Hepatocyte (in vitro differentiated cells): ENCODE measurements at regions not wholly inside any gene's neighbourhood (a gene's known extent, or its start where the extent isn't known, plus 50 kb on each side); places are given as distances from the start of the nearest gene placed in this dataset.

Experiments used
- EZH2 ChIP-seq: fragments of 200-600 bp; sonication (generic); IDR thresholded peaks from 2 replicates; pipeline ENCODE4 v1.6.1; 2016; ENCODE audit warnings: antibody characterized with exemption, mild to moderate bottlenecking, borderline replicate concordance
- EZH2phosphoT487 ChIP-seq: fragments of 200-600 bp; sonication (generic); IDR thresholded peaks from one replicate; pipeline ENCODE4 v1.6.1; 2018; ENCODE audit warnings: antibody characterized with exemption, mild to moderate bottlenecking, low read depth, moderate library complexity; ENCODE audit not compliant: unreplicated experiment, severe bottlenecking
- TF ChIP-seq, protein P1 (sequence below): fragments of 200-600 bp; sonication (generic); IDR thresholded peaks from 2 replicates; pipeline ENCODE4 v1.5.1; 2016; ENCODE audit warnings: antibody characterized with exemption, mild to moderate bottlenecking; ENCODE audit not compliant: poor library complexity

DNA sequence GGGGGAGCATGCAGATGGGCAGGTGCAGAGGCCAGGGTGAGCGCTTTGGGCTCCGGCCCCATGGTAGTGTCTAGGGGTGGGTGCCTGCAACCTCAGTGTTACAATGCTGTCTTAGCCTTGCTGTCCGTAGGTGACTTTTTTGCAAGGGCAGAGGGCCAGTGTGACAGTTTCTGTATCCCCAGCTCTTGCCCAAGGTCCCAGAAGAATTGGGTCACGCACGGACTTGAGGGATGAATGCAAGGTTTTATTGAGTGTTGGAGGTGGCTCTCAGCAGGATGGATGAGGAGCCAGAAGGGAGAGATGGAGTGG is 492.5 kb downstream of the AGTPBP1 start:
- TF ChIP-seq, protein P1, sequence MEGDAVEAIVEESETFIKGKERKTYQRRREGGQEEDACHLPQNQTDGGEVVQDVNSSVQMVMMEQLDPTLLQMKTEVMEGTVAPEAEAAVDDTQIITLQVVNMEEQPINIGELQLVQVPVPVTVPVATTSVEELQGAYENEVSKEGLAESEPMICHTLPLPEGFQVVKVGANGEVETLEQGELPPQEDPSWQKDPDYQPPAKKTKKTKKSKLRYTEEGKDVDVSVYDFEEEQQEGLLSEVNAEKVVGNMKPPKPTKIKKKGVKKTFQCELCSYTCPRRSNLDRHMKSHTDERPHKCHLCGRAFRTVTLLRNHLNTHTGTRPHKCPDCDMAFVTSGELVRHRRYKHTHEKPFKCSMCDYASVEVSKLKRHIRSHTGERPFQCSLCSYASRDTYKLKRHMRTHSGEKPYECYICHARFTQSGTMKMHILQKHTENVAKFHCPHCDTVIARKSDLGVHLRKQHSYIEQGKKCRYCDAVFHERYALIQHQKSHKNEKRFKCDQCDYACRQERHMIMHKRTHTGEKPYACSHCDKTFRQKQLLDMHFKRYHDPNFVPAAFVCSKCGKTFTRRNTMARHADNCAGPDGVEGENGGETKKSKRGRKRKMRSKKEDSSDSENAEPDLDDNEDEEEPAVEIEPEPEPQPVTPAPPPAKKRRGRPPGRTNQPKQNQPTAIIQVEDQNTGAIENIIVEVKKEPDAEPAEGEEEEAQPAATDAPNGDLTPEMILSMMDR, result no peak
- no peak for TF ChIP-seq EZH2phosphoT487
- no peak for TF ChIP-seq EZH2
